Testis (tissue), 2 donors: ENCODE measurements at regions not wholly inside any gene's neighbourhood (a gene's known extent, or its start where the extent isn't known, plus 50 kb on each side); places are given as distances from the start of the nearest gene placed in this dataset.
"Not testable (repeated sequence)": the region's sequence is repeated elsewhere in the genome, so short reads cannot be mapped to it uniquely, and the experiment has no call there.

Experiments used
- DNase-seq: peaks from one replicate; pipeline ENCODE4 v3.0.0-alpha.2; 2019
- H3K27ac ChIP-seq, 2 donors: fragments of 200-600 bp; sonication (generic); one replicate each; pipeline ENCODE4 v1.5.1; 2019
- H3K27me3 ChIP-seq: fragments of 200-600 bp; sonication (generic); one replicate; pipeline ENCODE4 v1.5.1; 2019
- H3K36me3 ChIP-seq: fragments of 200-600 bp; sonication (generic); one replicate; pipeline ENCODE4 v1.5.1; 2017; ENCODE audit warnings: low read depth; ENCODE audit errors: missing control alignments
- H3K4me1 ChIP-seq: fragments of 200-600 bp; sonication (generic); one replicate; pipeline ENCODE4 v1.5.1; 2019
- H3K4me3 ChIP-seq, 2 donors: fragments of 200-600 bp; sonication (generic); one replicate each; pipeline ENCODE4 v1.5.1; 2017 to 2019
- H3K9me3 ChIP-seq: fragments of 200-600 bp; sonication (generic); one replicate; pipeline ENCODE4 v1.5.1; 2017
- POLR2A ChIP-seq: fragments of 450-650 bp; IDR thresholded peaks from one replicate; pipeline ENCODE4 v1.6.1; 2017; ENCODE audit warnings: antibody characterized with exemption, mild to moderate bottlenecking, moderate library complexity
- WGBS, 2 donors: methylation state at CpG; one replicate each; pipeline ENCODE4 v1.1.5; 2018; 5-methylcytosine and 5-hydroxymethylcytosine counted together
- intact Hi-C: fragments of 100-400 bp; cut with DNase I; formaldehyde crosslinking; loops from one replicate; pipeline ENCODE4 v1.15.1; 2023; ENCODE audit warnings: low total_unique reads
- TF ChIP-seq, protein P1 (sequence below), 3 experiments: fragments of 450-650 bp in 2 of 3; fragments of 200-600 bp in 1 of 3; sonication (generic) in 1 of 3; IDR thresholded peaks; one replicate each; pipeline ENCODE4 v1.5.1; 2016 to 2019; ENCODE audit warnings: antibody characterized with exemption in 3 of 3, mild to moderate bottlenecking in 2 of 3, moderate library complexity in 1 of 3

- no peak overlapping the region for H3K4me3 ChIP-seq
- 81 to 91% methylated on average over 3 of the region's 3 CpGs for WGBS, 2 donors
- no peak overlapping the region for H3K27ac ChIP-seq
- no peaks in the 10 kb centered on the region for H3K4me1 ChIP-seq
- DNase-seq: no peak
- TF ChIP-seq, protein P1, sequence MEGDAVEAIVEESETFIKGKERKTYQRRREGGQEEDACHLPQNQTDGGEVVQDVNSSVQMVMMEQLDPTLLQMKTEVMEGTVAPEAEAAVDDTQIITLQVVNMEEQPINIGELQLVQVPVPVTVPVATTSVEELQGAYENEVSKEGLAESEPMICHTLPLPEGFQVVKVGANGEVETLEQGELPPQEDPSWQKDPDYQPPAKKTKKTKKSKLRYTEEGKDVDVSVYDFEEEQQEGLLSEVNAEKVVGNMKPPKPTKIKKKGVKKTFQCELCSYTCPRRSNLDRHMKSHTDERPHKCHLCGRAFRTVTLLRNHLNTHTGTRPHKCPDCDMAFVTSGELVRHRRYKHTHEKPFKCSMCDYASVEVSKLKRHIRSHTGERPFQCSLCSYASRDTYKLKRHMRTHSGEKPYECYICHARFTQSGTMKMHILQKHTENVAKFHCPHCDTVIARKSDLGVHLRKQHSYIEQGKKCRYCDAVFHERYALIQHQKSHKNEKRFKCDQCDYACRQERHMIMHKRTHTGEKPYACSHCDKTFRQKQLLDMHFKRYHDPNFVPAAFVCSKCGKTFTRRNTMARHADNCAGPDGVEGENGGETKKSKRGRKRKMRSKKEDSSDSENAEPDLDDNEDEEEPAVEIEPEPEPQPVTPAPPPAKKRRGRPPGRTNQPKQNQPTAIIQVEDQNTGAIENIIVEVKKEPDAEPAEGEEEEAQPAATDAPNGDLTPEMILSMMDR (IDR thresholded peaks at IDR 0.05): no peak
- TF ChIP-seq POLR2A: no peak
- H3K27me3 ChIP-seq: no peaks in the 10 kb centered on the region
- intact Hi-C loops: no loop called here
- H3K9me3 ChIP-seq: no peaks in the 10 kb centered on the region
- H3K36me3 ChIP-seq: no peaks in the 10 kb centered on the region
Measured at GRCh38 chr6:85283436-85283835, 166.4 kb upstream of the NT5E start.

- 34 to 38% methylated on average over 3 of the region's 3 CpGs for WGBS, 2 donors
Measured at GRCh38 chr6:85278466-85279035, 171.3 kb upstream of the NT5E start.

DNA sequence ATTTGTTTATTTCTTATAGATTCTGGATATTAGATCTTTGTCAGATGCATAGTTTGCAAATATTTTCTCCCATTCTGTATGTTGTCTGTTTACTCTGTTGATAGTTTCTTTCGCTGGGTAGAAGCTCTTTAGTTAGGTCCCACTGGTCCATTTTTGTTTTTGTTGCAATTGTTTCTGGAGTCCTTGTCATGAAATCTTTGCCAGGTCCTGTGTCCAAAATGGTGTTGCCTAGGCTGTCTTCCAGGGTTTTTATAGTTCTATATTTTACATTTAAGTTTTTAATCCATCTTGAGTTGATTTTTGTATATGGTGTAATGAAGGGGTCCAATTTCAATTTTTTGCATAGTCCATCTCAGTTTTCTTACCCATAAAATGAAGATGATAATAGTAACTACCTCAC is 173.9 kb upstream of the NT5E start:
- intact Hi-C loops, H3K4me3 ChIP-seq, H3K36me3 ChIP-seq, H3K9me3 ChIP-seq, H3K27me3 ChIP-seq, DNase-seq, H3K4me1 ChIP-seq, H3K27ac ChIP-seq: not testable (repeated sequence)
- 93 to 100% methylated on average over 1 of the region's 1 CpG for WGBS, 2 donors

More at GRCh38 chr6:85278466-85279035, 171.3 kb upstream of the NT5E start:
- no peaks in the 10 kb centered on the region for H3K4me1 ChIP-seq
- TF ChIP-seq, protein P1 (IDR thresholded peaks at IDR 0.05): no peak
- TF ChIP-seq POLR2A: no peak
- DNase-seq: no peak
- H3K9me3 ChIP-seq: no peaks in the 10 kb centered on the region
- no peaks in the 10 kb centered on the region for H3K36me3 ChIP-seq
- H3K4me3 ChIP-seq: no peak overlapping the region
- H3K27me3 ChIP-seq: no peaks in the 10 kb centered on the region
- no peak overlapping the region for H3K27ac ChIP-seq
- intact Hi-C loops: no loop called here

GRCh38 chr6:85275338-85275985 is 174.4 kb upstream of the NT5E start:
- 72 to 75% methylated on average over 6 of the region's 6 CpGs for WGBS, 2 donors
- no peaks in the 10 kb centered on the region for H3K4me1 ChIP-seq
- no peaks in the 10 kb centered on the region for H3K36me3 ChIP-seq
- no peak overlapping the region for H3K4me3 ChIP-seq
- H3K9me3 ChIP-seq: no peaks in the 10 kb centered on the region
- H3K27ac ChIP-seq: no peak overlapping the region
- H3K27me3 ChIP-seq: no peaks in the 10 kb centered on the region
- intact Hi-C loops: no loop called here
- DNase-seq: no peak
- TF ChIP-seq, protein P1 (IDR thresholded peaks at IDR 0.05): no peak
- TF ChIP-seq POLR2A: no peak

DNA sequence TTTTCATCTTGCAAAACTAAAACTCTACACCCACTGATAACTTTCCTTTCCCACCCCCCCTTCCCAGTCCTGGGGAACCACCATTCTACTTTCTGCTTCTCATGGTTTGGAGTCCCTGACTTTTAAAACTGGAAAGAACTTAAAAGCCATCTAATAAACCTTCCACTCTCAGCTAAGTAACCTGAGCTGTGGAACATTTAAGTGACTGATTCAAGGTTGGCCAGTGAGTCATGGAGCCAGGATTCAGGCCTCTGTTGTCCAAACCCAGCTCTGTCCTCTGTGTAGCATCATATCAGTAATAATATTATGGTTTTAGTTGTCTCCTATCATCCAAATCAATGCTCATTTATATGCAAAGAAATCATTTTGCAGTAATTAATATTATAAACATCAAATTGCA is 176.0 kb upstream of the NT5E start:
- H3K27me3 ChIP-seq: no peaks in the 10 kb centered on the region
- H3K27ac ChIP-seq: no peak overlapping the region
- DNase-seq: no peak
- H3K36me3 ChIP-seq: no peaks in the 10 kb centered on the region
- H3K4me3 ChIP-seq: no peak overlapping the region
- H3K9me3 ChIP-seq: no peaks in the 10 kb centered on the region
- TF ChIP-seq, protein P1 (IDR thresholded peaks at IDR 0.05): no peak
- TF ChIP-seq POLR2A: no peak
- intact Hi-C loops: no loop called here
- no peaks in the 10 kb centered on the region for H3K4me1 ChIP-seq
